Trophoblast cell (in vitro differentiated cells and primary cell): ENCODE measurements at regions not wholly inside any gene's neighbourhood (a gene's known extent, or its start where the extent isn't known, plus 50 kb on each side); places are given as distances from the start of the nearest gene placed in this dataset.
A peak's percentile ranks its signal among the peaks of the same experiment; 100 is the strongest.

Experiments
- DNase-seq, 2 donors: peaks; one replicate each; pipeline ENCODE4 v3.0.0-alpha.2; 2016
- H2AFZ ChIP-seq: 2 replicates; pipeline ENCODE4 v1.6.1; 2013; ENCODE audit warnings: low read length, moderate library complexity, mild to moderate bottlenecking; ENCODE audit not compliant: insufficient read depth, poor library complexity
- H2AK5ac ChIP-seq: 2 replicates; pipeline ENCODE4 v1.6.1; 2013; ENCODE audit warnings: mild to moderate bottlenecking, low read length
- H2BK120ac ChIP-seq: 2 replicates; pipeline ENCODE4 v1.6.1; 2013; ENCODE audit warnings: low read length, mild to moderate bottlenecking, moderate library complexity; ENCODE audit not compliant: insufficient read depth, poor library complexity
- H2BK12ac ChIP-seq: 2 replicates; pipeline ENCODE4 v1.6.1; 2013; ENCODE audit warnings: mild to moderate bottlenecking, low read length, moderate library complexity
- H2BK5ac ChIP-seq: 2 replicates; pipeline ENCODE4 v1.6.1; 2013; ENCODE audit warnings: low read length, low read depth, moderate library complexity, mild to moderate bottlenecking; ENCODE audit not compliant: poor library complexity
- H3K14ac ChIP-seq: 2 replicates; pipeline ENCODE4 v1.6.1; 2013; ENCODE audit warnings: mild to moderate bottlenecking, low read length
- H3K18ac ChIP-seq: 2 replicates; pipeline ENCODE4 v1.6.1; 2013; ENCODE audit warnings: mild to moderate bottlenecking, low read length
- H3K23ac ChIP-seq: 2 replicates; pipeline ENCODE4 v1.6.1; 2013; ENCODE audit warnings: low read length
- H3K27ac ChIP-seq: 2 replicates; pipeline ENCODE4 v1.5.1; 2013; ENCODE audit warnings: low read depth, mild to moderate bottlenecking, inconsistent platforms, low read length, moderate library complexity
- H3K27me3 ChIP-seq: 2 replicates; pipeline ENCODE4 v1.6.1; 2013; ENCODE audit warnings: inconsistent platforms, mild to moderate bottlenecking, low read length, moderate library complexity; ENCODE audit not compliant: insufficient read depth
- H3K36me3 ChIP-seq, 2 experiments: 1 replicate in 1 of 2; 2 replicates in 1 of 2; pipeline ENCODE4 v1.6.1; 2013; ENCODE audit warnings: low read length in 2 of 2, mild to moderate bottlenecking in 2 of 2, moderate library complexity in 1 of 2; ENCODE audit not compliant: insufficient read depth in 2 of 2, control insufficient read depth in 1 of 2
- H3K4ac ChIP-seq: 2 replicates; pipeline ENCODE4 v1.6.1; 2013; ENCODE audit warnings: low read depth, mild to moderate bottlenecking, low read length, moderate library complexity
- H3K4me1 ChIP-seq, 2 experiments: 1 replicate in 1 of 2; 2 replicates in 1 of 2; pipeline ENCODE4 v1.6.1; 2013; ENCODE audit warnings: low read length in 2 of 2, mild to moderate bottlenecking in 2 of 2, moderate library complexity in 1 of 2; ENCODE audit not compliant: insufficient read depth in 2 of 2, control insufficient read depth in 1 of 2
- H3K4me2 ChIP-seq: 2 replicates; pipeline ENCODE4 v1.6.1; 2013; ENCODE audit warnings: inconsistent platforms, mild to moderate bottlenecking, low read length, moderate library complexity
- H3K4me3 ChIP-seq: 2 replicates; pipeline ENCODE4 v1.5.1; 2013; ENCODE audit warnings: mild to moderate bottlenecking, low read depth, low read length, inconsistent platforms
- H3K79me1 ChIP-seq: one replicate; pipeline ENCODE4 v1.6.1; 2013; ENCODE audit warnings: low read length
- H3K79me2 ChIP-seq: 2 replicates; pipeline ENCODE4 v1.6.1; 2013; ENCODE audit warnings: low read length, mild to moderate bottlenecking; ENCODE audit not compliant: control insufficient read depth, insufficient read depth, poor library complexity
- H3K9ac ChIP-seq: 2 replicates; pipeline ENCODE4 v1.6.1; 2013; ENCODE audit warnings: mild to moderate bottlenecking, low read length
- H3K9me3 ChIP-seq: 2 replicates; pipeline ENCODE4 v1.6.1; 2013; ENCODE audit warnings: low read depth, mild to moderate bottlenecking, control low read depth, inconsistent platforms, low read length; ENCODE audit not compliant: insufficient read depth
- H4K12ac ChIP-seq: 2 replicates; pipeline ENCODE4 v1.6.1; 2013; ENCODE audit warnings: low read depth, mild to moderate bottlenecking, low read length, moderate library complexity
- H4K8ac ChIP-seq: 2 replicates; pipeline ENCODE4 v1.6.1; 2013; ENCODE audit warnings: low read depth, mild to moderate bottlenecking, low read length, moderate library complexity
- H4K91ac ChIP-seq: one replicate; pipeline ENCODE4 v1.6.1; 2013; ENCODE audit warnings: low read depth, mild to moderate bottlenecking, low read length, moderate library complexity
- WGBS: extraction: QIAGEN DNeasy Blood & Tissue Kit; methylation state at CpG from one replicate; pipeline ENCODE4 v1.1.7; 2013; ENCODE audit warnings: missing lambda C conversion rate; ENCODE audit not compliant: insufficient read length, insufficient coverage; ENCODE audit errors: extremely low coverage; 5-methylcytosine and 5-hydroxymethylcytosine counted together

GRCh38 chr13:47592256-47592655 is 408.8 kb downstream of the SUCLA2 start:
- no peak overlapping the region for H4K91ac ChIP-seq
- H3K79me1 ChIP-seq: no peaks in the 10 kb centered on the region
- no CpG with 5 or more reads among the region's 1 CpG for WGBS
- H3K36me3 ChIP-seq: no peaks in the 10 kb centered on the region
- no peak overlapping the region for H3K4ac ChIP-seq
- no peak overlapping the region for H2AK5ac ChIP-seq
- H3K14ac ChIP-seq: no peak overlapping the region
- H3K4me3 ChIP-seq: no peak overlapping the region
- H2BK12ac ChIP-seq: no peak overlapping the region
- H3K23ac ChIP-seq: no peak overlapping the region
- H2BK5ac ChIP-seq: no peak overlapping the region
- no peak for DNase-seq
- H3K27me3 ChIP-seq: no peaks in the 10 kb centered on the region
- H3K4me1 ChIP-seq: no peaks in the 10 kb centered on the region
- no peak overlapping the region for H3K4me2 ChIP-seq
- H4K8ac ChIP-seq: no peak overlapping the region
- no peak overlapping the region for H2AFZ ChIP-seq
- no peak overlapping the region for H3K9ac ChIP-seq
- H4K12ac ChIP-seq: no peak overlapping the region
- no peak overlapping the region for H2BK120ac ChIP-seq
- H3K79me2 ChIP-seq: no peaks in the 10 kb centered on the region
- no peak overlapping the region for H3K18ac ChIP-seq
- H3K9me3 ChIP-seq: peaks cover 3% of the 10 kb centered on the region
- no peak overlapping the region for H3K27ac ChIP-seq

- H3K4me2 ChIP-seq: no peak overlapping the region
- peak in 1 of 2 donors; percentile 7 for DNase-seq
- H3K9ac ChIP-seq: no peak overlapping the region
- H3K36me3 ChIP-seq: no peaks in the 10 kb centered on the region
- H3K79me2 ChIP-seq: no peaks in the 10 kb centered on the region
- H2AFZ ChIP-seq: no peak overlapping the region
- no peak overlapping the region for H4K91ac ChIP-seq
- H3K4ac ChIP-seq: no peak overlapping the region
- no peak overlapping the region for H2BK120ac ChIP-seq
- no peak overlapping the region for H3K23ac ChIP-seq
- H3K4me1 ChIP-seq: no peaks in the 10 kb centered on the region
- peaks cover 5% of the 10 kb centered on the region for H3K9me3 ChIP-seq
- no peak overlapping the region for H2BK12ac ChIP-seq
- H2AK5ac ChIP-seq: no peak overlapping the region
- H4K12ac ChIP-seq: no peak overlapping the region
- no peak overlapping the region for H2BK5ac ChIP-seq
- H3K18ac ChIP-seq: no peak overlapping the region
- no peak overlapping the region for H3K4me3 ChIP-seq
- H3K79me1 ChIP-seq: no peaks in the 10 kb centered on the region
- no peak overlapping the region for H4K8ac ChIP-seq
- no peaks in the 10 kb centered on the region for H3K27me3 ChIP-seq
- H3K27ac ChIP-seq: no peak overlapping the region
- H3K14ac ChIP-seq: no peak overlapping the region
Observed at GRCh38 chr13:47588676-47589075, 412.4 kb downstream of the SUCLA2 start.

GRCh38 chr13:47572375-47572774 is 428.7 kb downstream of the SUCLA2 start:
- no peak overlapping the region for H3K18ac ChIP-seq
- no peaks in the 10 kb centered on the region for H3K36me3 ChIP-seq
- no peak overlapping the region for H3K4ac ChIP-seq
- no peak overlapping the region for H3K14ac ChIP-seq
- no peak overlapping the region for H3K23ac ChIP-seq
- no peak for DNase-seq
- H4K12ac ChIP-seq: no peak overlapping the region
- H3K9me3 ChIP-seq: peaks cover 18% of the 10 kb centered on the region
- no peak overlapping the region for H4K91ac ChIP-seq
- no peaks in the 10 kb centered on the region for H3K79me2 ChIP-seq
- H3K9ac ChIP-seq: no peak overlapping the region
- H2BK120ac ChIP-seq: no peak overlapping the region
- no peak overlapping the region for H3K4me3 ChIP-seq
- H3K4me1 ChIP-seq: no peaks in the 10 kb centered on the region
- no peaks in the 10 kb centered on the region for H3K27me3 ChIP-seq
- no peak overlapping the region for H2AFZ ChIP-seq
- no peak overlapping the region for H2BK12ac ChIP-seq
- no peak overlapping the region for H4K8ac ChIP-seq
- H3K27ac ChIP-seq: no peak overlapping the region
- H2AK5ac ChIP-seq: no peak overlapping the region
- no peaks in the 10 kb centered on the region for H3K79me1 ChIP-seq
- H3K4me2 ChIP-seq: no peak overlapping the region
- no CpG with 5 or more reads among the region's 2 CpGs for WGBS
- no peak overlapping the region for H2BK5ac ChIP-seq

- no peak overlapping the region for H3K4me3 ChIP-seq
- DNase-seq: no peak
- no peak overlapping the region for H2BK12ac ChIP-seq
- H3K14ac ChIP-seq: no peak overlapping the region
- no peaks in the 10 kb centered on the region for H3K36me3 ChIP-seq
- peaks cover 0 to 5% of the 10 kb centered on the region in 2 experiments for H3K4me1 ChIP-seq
- no peak overlapping the region for H3K18ac ChIP-seq
- H3K4ac ChIP-seq: no peak overlapping the region
- no peaks in the 10 kb centered on the region for H3K79me1 ChIP-seq
- H3K9me3 ChIP-seq: no peaks in the 10 kb centered on the region
- no peak overlapping the region for H3K4me2 ChIP-seq
- H4K12ac ChIP-seq: no peak overlapping the region
- H3K27me3 ChIP-seq: no peaks in the 10 kb centered on the region
- no peak overlapping the region for H3K9ac ChIP-seq
- no peak overlapping the region for H4K8ac ChIP-seq
- WGBS: no CpG with 5 or more reads among the region's 7 CpGs
- H3K79me2 ChIP-seq: no peaks in the 10 kb centered on the region
- no peak overlapping the region for H3K23ac ChIP-seq
- H2AK5ac ChIP-seq: no peak overlapping the region
- H2AFZ ChIP-seq: no peak overlapping the region
- H2BK120ac ChIP-seq: no peak overlapping the region
- H4K91ac ChIP-seq: no peak overlapping the region
- H3K27ac ChIP-seq: no peak overlapping the region
- no peak overlapping the region for H2BK5ac ChIP-seq
Observed at GRCh38 chr13:47564041-47564440, 437.0 kb downstream of the SUCLA2 start.
